ENCODE measurements at regions not wholly inside any gene's neighbourhood (a gene's known extent, or its start where the extent isn't known, plus 50 kb on each side); places are given as distances from the start of the nearest gene placed in this dataset.
A peak's percentile ranks its signal among the peaks of the same experiment; 100 is the strongest.
"Not testable (repeated sequence)": the region's sequence is repeated elsewhere in the genome, so short reads cannot be mapped to it uniquely, and the experiment has no call there.

GRCh38 chr5:77867194-77867691, 91.1 kb upstream of the TBCA start:
- DNase-seq = no peak

DNA sequence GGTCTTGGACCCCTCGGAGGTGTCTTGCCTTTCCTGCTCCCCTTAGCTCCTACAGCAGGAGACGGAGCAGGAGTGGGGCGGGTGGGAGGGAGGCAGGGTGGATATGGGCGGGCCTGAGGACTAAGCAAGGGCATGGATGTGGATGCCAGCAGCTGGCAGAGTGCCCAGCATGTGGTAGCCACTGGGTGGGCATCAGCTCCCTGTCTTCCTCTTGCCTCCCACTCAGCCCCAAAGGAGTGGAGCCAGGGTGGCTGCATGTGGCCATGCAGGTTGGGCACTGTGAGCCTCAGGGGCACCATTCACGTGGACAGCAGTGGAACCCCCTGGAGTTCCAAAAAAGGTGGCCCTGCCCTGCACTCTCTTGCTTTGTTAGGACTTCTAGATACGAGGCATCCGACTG, 90.1 kb upstream of the TBCA start:
- DNase-seq = no peak

- DNase-seq = no peak
Observed at GRCh38 chr5:77864997-77865396, 88.9 kb upstream of the TBCA start.

DNA sequence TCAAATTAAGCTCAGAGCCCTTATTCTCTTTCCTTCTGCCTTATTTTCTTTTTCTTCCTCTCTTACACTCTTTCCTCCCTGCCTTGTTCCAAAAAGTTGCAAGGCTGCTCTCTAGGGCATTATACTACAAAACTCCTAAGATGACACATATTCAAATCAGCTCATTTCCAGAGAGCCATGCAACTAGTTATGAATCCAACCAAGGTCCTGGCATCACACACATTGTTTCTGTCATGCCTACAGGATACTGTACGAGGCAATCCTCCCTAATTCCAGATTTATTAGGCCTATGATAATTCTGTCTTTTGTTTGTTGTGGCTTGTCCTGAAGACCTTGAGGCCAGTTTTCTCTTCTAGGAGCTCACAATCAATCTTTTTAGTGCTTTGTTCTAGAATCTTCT, 87.0 kb upstream of the TBCA start:
- DNase-seq = no peak

GRCh38 chr5:77861576-77861975, 85.4 kb upstream of the TBCA start:
- DNase-seq = no peak

GRCh38 chr5:77859306-77859705, 83.2 kb upstream of the TBCA start:
- DNase-seq = no peak

GRCh38 chr5:77858678-77859077, 82.5 kb upstream of the TBCA start:
- DNase-seq = not testable (repeated sequence)

GRCh38 chr5:77855369-77855768, 79.2 kb upstream of the TBCA start:
- no peak for DNase-seq

- DNase-seq = no peak
Observed at GRCh38 chr5:77853353-77853907, 77.3 kb upstream of the TBCA start.

- peak; percentile 23 to 33 for DNase-seq
Observed at GRCh38 chr5:77852514-77853352, 76.6 kb upstream of the TBCA start.

GRCh38 chr5:77852068-77852513, 76.0 kb upstream of the TBCA start:
- DNase-seq = no peak

- DNase-seq = peak; percentile 6 to 13
Observed at GRCh38 chr5:77851176-77852067, 75.3 kb upstream of the TBCA start.

GRCh38 chr5:77850536-77851175, 74.5 kb upstream of the TBCA start:
- DNase-seq = no peak

DNA sequence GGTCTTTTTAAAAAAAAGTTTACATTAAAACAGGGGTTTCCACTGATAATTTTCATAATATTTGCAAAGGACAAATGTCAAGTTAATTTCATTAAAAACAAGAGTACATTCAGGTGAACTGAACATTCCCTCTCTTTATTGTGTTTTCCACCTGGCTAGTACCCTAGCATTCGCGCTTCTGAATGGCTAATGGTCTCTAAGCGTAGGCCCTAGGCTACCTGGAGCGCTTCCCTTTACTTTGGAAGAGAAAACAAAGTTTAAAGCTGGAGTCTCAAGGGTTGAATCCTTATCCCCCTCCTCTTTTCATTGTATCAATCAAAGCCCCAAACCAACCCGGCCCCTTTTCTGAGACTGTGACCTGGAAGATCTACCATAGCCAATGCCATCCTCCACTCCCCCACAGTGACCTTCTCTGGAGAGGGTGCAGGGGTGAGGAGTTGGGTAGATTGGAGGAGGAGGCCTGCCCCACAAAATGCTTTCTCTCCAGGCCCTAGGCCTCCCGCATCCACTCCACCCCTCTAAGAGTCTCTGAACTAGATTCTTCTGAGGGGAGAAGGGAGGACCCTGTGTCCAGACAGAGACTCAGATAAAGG, 73.3 kb upstream of the TBCA start:
- no peak for DNase-seq

GRCh38 chr5:77847814-77848290, 71.7 kb upstream of the TBCA start:
- DNase-seq = no peak

GRCh38 chr5:77847129-77847460, 71.0 kb upstream of the TBCA start:
- no peak for DNase-seq

DNA sequence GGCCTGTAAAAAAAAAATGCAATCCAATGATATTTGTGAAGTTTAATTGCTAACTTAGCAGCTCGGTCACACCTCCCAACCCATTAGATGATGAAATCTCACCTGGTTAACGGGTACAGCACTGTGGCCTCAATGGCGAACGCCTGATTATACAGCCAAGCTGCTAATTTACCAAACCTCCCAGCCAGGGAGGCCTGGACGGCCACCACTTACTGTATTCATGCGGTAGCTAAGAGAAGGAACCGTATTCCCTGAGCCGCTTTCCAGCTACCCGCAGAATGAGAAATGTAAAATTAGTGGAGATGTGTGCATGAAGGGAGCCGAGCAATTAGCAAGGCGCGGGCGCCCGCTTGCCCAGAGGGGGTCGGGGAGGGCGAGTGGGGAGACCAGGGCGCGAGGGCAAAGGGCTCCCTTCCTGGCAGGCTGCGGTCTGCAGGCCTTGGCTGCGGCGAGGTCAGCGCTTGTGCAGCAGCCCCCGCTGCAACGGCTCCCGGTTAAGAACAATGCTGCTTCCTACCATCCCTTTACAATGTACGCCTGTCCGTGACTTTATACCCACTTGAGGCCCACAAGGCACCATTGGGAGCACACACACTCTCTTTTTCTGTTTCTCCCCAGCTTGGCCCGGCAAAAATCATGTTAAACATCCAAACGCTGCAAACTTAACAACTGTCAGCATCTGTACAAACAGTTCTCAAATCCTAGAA, 70.4 kb upstream of the TBCA start:
- DNase-seq = no peak

DNA sequence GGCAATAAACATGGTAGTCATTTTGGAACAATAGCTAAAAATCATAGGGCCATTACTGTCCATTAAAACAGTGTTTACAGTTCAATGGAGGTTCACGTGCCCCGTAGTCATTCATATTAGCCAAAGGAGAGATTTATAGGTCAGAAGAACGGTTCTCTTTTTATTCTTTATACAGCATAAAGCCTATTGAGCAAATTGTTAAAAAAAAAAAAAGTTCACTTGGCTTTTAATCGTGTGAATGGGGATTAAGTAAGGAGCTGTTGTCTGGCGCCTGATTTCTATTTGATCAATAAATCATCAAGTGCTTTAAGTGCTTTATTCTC, 69.1 kb upstream of the TBCA start:
- no peak for DNase-seq

- no peak for DNase-seq
Observed at GRCh38 chr5:77844623-77845323, 68.6 kb upstream of the TBCA start.

- DNase-seq = no peak
Observed at GRCh38 chr5:77844373-77844622, 68.2 kb upstream of the TBCA start.

GRCh38 chr5:77843570-77844372, 67.6 kb upstream of the TBCA start:
- no peak for DNase-seq
